ENCODE measurements at regions not wholly inside any gene's neighbourhood (a gene's known extent, or its start where the extent isn't known, plus 50 kb on each side); places are given as distances from the start of the nearest gene placed in this dataset.

- POLR2A ChIA-PET: no interaction called here
- no peak for TF ChIP-seq CTCF (IDR thresholded peaks at IDR 0.05; ENCODE audit: insufficient read depth in 1 of 2, low read depth in 1 of 2, low read length in 1 of 2, severe bottlenecking in 1 of 2, unreplicated experiment in 1 of 2)
- H3K36me3 Mint-ChIP-seq (ENCODE audit: insufficient read depth, unreplicated experiment): no peaks in the 10 kb centered on the region
- H3K9me3 ChIP-seq: no peaks in the 10 kb centered on the region
- H3K36me3 ChIP-seq (ENCODE audit: control insufficient read depth, insufficient read depth, low read length): no peaks in the 10 kb centered on the region
- H3K4me1 Mint-ChIP-seq (ENCODE audit: low read depth, unreplicated experiment): no peaks in the 10 kb centered on the region
- no peak for DNase-seq
- no TSS peak for BruUV-seq (replicated peaks)
- CTCF ChIA-PET: no interaction called here
- H3K27me3 ChIP-seq (replicated peaks; ENCODE audit: control insufficient read depth, insufficient read depth, low read length): no peaks in the 10 kb centered on the region
- no peaks in the 10 kb centered on the region for H3K4me1 ChIP-seq
- H3K27ac Mint-ChIP-seq (ENCODE audit: unreplicated experiment): no peak overlapping the region
- H3K4me3 ChIP-seq (ENCODE audit: low read depth, low read length): no peak overlapping the region
- intact Hi-C loops (cut with micrococcal nuclease; ENCODE audit: unreplicated experiment): no loop called here
- H3K4me3 Mint-ChIP-seq (ENCODE audit: unreplicated experiment): no peak overlapping the region
- no peaks in the 10 kb centered on the region for H3K9me3 Mint-ChIP-seq (ENCODE audit: unreplicated experiment)
- H3K27me3 Mint-ChIP-seq (ENCODE audit: insufficient read depth, unreplicated experiment): no peaks in the 10 kb centered on the region
These were observed 67.4 kb upstream of the DMRTA1 start for GRCh38 chr9:22379272-22379671.

- CTCF ChIA-PET: no interaction called here
These were observed 65.5 kb upstream of the DMRTA1 start for GRCh38 chr9:22381170-22381569.

GRCh38 chr9:22382331-22382730 lies 64.3 kb upstream of the DMRTA1 start:
- Histone ChIP-seq H3K9me3 (no peaks in the 10 kb centered on the region), H3K4me1 (no peaks in the 10 kb centered on the region), H3K36me3 (ENCODE audit: control insufficient read depth, insufficient read depth, low read length) (no peaks in the 10 kb centered on the region), H3K27me3 (replicated peaks; ENCODE audit: control insufficient read depth, insufficient read depth, low read length) (no peaks in the 10 kb centered on the region), H3K4me3 (ENCODE audit: low read depth, low read length) (no peak overlapping the region)
- H3K4me1 Mint-ChIP-seq (ENCODE audit: low read depth, unreplicated experiment): no peaks in the 10 kb centered on the region
- intact Hi-C loops (cut with micrococcal nuclease; ENCODE audit: unreplicated experiment): no loop called here
- no peak for TF ChIP-seq CTCF (IDR thresholded peaks at IDR 0.05; ENCODE audit: insufficient read depth in 1 of 2, low read depth in 1 of 2, low read length in 1 of 2, severe bottlenecking in 1 of 2, unreplicated experiment in 1 of 2)
- no peaks in the 10 kb centered on the region for H3K36me3 Mint-ChIP-seq (ENCODE audit: insufficient read depth, unreplicated experiment)
- CTCF ChIA-PET: no interaction called here
- H3K4me3 Mint-ChIP-seq (ENCODE audit: unreplicated experiment): no peak overlapping the region
- no peak for DNase-seq
- no peak overlapping the region for H3K27ac Mint-ChIP-seq (ENCODE audit: unreplicated experiment)
- peaks cover 2% of the 10 kb centered on the region for H3K27me3 Mint-ChIP-seq (ENCODE audit: insufficient read depth, unreplicated experiment)
- POLR2A ChIA-PET: no interaction called here
- BruUV-seq (replicated peaks): no TSS peak
- no peaks in the 10 kb centered on the region for H3K9me3 Mint-ChIP-seq (ENCODE audit: unreplicated experiment)

More at GRCh38 chr9:22381170-22381569, 65.5 kb upstream of the DMRTA1 start:
- intact Hi-C loops (cut with micrococcal nuclease; ENCODE audit: unreplicated experiment): no loop called here
- Mint-ChIP-seq H3K27ac (ENCODE audit: unreplicated experiment) (no peak overlapping the region), H3K36me3 (ENCODE audit: insufficient read depth, unreplicated experiment) (no peaks in the 10 kb centered on the region), H3K4me3 (ENCODE audit: unreplicated experiment) (no peak overlapping the region), H3K9me3 (ENCODE audit: unreplicated experiment) (no peaks in the 10 kb centered on the region), H3K4me1 (ENCODE audit: low read depth, unreplicated experiment) (no peaks in the 10 kb centered on the region), H3K27me3 (ENCODE audit: insufficient read depth, unreplicated experiment) (peaks cover 2% of the 10 kb centered on the region)
- no peak for TF ChIP-seq CTCF (IDR thresholded peaks at IDR 0.05; ENCODE audit: insufficient read depth in 1 of 2, low read depth in 1 of 2, low read length in 1 of 2, severe bottlenecking in 1 of 2, unreplicated experiment in 1 of 2)
- Histone ChIP-seq H3K9me3 (no peaks in the 10 kb centered on the region), H3K36me3 (ENCODE audit: control insufficient read depth, insufficient read depth, low read length) (no peaks in the 10 kb centered on the region), H3K27me3 (replicated peaks; ENCODE audit: control insufficient read depth, insufficient read depth, low read length) (no peaks in the 10 kb centered on the region), H3K4me3 (ENCODE audit: low read depth, low read length) (no peak overlapping the region), H3K4me1 (no peaks in the 10 kb centered on the region)
- DNase-seq: no peak
- no TSS peak for BruUV-seq (replicated peaks)
- POLR2A ChIA-PET: no interaction called here

All from Caco-2 (cell line).